NCI-H1436 treated with DMSO at 0.1 percent for 48 hours (cell line): ENCODE measurements at regions not wholly inside any gene's neighbourhood (a gene's known extent, or its start where the extent isn't known, plus 50 kb on each side); places are given as distances from the start of the nearest gene placed in this dataset.

Experiments
- DNase-seq: peaks from one replicate; lab custom pipeline; 2025; lab: John Stamatoyannopoulos, UW

- no peak for DNase-seq
These were observed 75.0 kb upstream of the SPATA12 start for GRCh38 chr3:56985460-56985859.

DNA sequence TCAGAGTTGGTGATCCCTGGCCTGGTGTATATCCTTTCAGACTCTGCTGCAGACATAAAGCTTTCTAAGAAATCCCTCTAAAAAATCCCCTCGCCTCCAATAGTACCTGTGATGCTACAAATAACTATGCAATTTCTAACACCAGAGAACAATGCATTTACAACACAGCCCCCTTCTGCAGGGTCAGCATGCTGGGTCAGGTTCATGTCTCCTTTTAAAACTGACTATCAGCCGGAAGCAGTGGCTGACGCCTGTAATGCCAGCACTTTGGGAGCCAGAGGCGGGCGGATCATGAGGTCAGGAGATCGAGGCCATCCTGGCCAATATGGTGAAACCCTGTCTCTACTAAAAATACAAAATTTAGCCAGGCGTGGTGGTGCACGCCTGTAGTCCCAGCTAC is 77.0 kb upstream of the SPATA12 start:
- no peak for DNase-seq

GRCh38 chr3:56981445-56982230 is 78.8 kb upstream of the SPATA12 start:
- DNase-seq: no peak

- DNase-seq: peak; percentile 0
These were observed 79.6 kb upstream of the SPATA12 start for GRCh38 chr3:56980798-56981390.

DNA sequence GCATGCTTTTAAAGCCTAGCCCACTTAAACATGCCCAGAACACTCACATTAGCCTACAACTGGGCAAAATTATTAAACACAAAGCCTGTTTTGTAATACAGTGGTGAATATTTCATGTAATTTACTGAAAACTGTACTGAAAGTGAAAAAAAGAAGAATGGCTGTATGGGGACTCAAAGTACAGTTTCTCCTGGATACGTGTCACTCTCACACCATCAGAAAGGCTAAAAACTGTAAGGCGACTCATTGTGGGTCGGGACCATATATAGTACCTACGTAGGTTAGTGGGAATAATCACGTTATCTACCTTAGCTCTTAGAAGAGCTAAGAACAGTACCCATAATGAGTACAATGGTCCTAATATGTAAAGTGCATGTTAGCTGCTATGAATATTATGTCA is 80.2 kb upstream of the SPATA12 start:
- no peak for DNase-seq

DNA sequence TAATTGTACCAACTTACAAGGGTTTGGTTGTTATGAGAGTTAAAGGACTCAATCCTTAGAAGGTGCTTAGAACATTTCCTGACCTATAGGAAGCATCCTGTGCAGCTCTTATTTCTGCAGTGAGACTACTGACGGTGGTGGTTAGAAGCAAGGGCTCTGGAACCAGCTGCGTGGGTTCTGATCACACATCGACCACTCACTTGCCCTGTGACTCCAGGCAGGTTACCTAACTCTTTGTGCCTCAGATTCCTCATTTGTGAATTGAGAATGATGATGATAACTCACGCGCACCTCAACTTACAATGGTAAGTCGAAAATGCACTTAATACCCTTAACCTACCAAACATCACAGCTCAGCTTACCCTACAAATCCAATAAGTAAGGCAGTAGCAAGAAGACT is 80.7 kb upstream of the SPATA12 start:
- DNase-seq: no peak

DNA sequence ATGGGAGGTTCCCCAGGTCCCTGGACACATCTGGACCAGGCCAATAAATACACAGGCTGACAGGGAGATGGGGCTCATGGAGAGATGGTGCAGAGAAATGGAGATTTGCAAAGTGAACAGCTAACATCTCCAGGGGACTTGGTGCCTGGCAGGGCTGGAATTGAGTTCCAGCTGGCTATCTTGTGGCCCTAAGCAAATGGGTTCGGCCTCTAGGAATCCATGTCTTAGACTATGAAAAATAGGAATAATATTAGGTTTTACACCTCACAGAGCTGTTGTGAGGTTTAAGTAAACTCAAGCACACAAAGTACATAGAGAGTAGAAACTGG is 82.9 kb upstream of the SPATA12 start:
- DNase-seq: no peak

- DNase-seq: peak; percentile 1
These were observed 83.6 kb upstream of the SPATA12 start for GRCh38 chr3:56976651-56977560.

DNA sequence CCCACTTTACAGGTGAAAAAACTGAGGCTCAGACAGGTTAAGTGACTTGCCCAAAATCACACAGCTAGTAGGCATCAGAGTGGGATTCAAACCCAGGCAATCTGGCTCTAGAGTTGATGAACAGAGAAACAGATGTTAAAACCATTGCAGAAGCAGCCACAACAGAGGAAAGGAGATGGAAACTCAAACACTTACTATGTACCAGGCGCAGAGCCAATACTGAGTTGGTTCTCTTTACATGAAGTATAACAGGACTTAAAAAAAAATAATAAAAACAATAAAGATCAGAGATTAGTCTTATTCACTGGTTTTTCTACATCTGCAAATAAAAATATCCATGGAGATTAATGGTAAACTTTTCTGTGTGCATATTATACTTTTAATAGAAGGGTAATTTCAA is 84.9 kb upstream of the SPATA12 start:
- DNase-seq: no peak

- DNase-seq: no peak
These were observed 86.1 kb upstream of the SPATA12 start for GRCh38 chr3:56974247-56974930.

DNA sequence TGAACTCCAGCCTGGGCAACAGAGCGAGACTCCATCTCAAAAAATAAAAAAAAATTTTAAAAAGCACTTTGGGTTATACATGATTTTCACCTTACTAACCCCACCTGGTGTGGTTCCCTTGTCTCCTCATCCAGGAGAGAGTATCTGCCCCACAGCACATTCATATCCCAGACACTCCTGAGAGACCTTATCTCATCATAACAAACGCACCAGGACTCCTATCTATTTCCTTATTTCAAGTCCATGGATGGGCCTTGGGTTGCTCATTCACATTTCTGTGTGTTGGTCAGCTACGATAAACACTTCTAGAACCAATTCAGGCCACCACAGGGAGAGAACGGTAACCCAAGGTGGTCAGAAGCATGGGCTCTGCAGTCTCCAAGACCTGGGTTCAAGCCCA is 88.6 kb upstream of the SPATA12 start:
- no peak for DNase-seq

GRCh38 chr3:56971261-56971660 is 89.2 kb upstream of the SPATA12 start:
- DNase-seq: no peak

- DNase-seq: no peak
These were observed 90.0 kb upstream of the SPATA12 start for GRCh38 chr3:56970461-56970879.

DNA sequence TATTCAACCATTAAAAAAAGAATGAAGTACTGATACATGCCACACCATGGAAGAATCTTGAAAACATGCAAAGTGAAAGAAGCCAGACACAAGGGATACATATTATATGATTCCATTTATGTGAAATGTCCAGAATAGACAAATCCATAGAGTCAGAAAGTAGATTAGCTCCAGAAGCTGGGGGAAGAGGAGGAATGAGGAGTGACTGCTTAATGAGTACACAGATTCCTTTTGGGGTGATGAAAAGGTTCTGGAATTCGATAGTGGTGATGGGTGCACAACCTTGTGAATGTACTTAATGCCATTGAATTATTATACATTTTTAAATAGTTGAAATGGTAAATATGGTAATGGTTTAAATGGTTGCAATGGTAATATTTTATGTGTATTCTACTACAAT is 90.6 kb upstream of the SPATA12 start:
- no peak for DNase-seq

- DNase-seq: no peak
These were observed 94.0 kb upstream of the SPATA12 start for GRCh38 chr3:56966509-56966908.

GRCh38 chr3:56966104-56966503 is 94.4 kb upstream of the SPATA12 start:
- DNase-seq: no peak

DNA sequence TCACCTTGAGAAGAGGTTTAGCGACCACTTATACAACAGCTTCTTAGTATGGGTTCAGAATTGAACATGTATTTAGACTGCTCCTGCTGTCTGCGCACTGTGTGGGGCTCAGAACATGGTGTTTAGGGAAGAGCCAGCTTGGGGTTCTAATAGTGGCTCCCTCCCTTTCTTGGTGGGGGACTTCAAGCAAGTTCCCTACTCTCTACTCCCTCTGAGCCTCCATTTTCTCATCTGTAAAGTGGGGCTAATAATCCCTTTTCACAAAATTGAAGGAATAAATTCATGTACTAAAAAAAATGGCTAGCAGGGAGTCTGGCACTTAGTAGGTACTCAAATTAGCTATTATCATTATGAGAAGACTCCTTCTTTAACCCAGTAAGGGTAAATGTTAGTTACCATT is 97.5 kb upstream of the SPATA12 start:
- DNase-seq: no peak

DNA sequence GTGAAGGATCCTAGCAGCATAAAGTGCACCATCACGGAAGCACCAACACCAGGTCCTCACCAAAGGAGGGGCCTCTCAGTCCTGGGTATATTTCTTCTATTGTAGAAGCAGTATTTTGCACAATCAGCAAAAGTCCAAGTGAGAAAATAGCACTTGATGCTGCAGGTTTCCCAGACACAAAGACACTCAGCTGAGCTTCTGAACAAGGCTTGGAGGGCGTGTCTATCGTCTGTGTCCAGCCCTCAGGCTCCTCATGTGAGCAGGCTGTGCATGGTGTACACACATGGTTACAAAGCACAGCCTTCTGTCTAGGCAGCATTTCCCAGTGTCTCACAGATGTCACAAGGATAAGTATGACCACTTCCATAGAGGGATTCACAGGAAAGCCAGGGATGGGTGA is 98.3 kb upstream of the SPATA12 start:
- DNase-seq: no peak

DNA sequence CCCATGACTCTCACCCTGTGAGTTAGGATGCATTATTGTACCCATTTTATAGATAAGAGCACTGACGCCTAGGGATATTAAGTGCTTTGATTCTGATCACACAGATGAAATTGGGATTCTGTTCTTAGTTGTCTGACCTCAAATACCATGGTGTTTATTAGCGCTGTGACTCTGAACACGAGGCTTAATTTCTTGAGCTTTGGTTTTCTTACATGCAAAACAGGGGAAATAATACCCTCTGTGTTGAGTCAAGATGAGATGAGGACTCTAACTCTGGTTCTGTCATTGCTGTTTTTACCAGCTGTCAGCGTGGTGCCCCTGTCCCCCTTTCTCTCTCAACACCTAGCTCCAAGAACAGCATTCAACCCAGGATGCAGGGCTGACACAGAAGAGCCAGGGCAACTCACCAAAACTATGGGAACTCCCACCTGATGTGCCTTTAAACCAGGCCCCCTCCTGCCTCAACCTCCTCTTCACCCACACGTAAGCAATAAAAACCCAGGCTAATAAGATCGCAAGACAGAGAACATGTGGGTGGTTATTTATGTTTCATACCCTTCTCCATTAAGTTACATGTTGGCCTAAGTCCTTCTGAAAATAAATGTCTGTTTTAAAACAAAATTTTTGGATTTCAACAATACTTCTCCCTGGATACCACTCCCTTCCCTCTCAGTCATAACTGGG is 100.1 kb upstream of the SPATA12 start:
- no peak for DNase-seq

DNA sequence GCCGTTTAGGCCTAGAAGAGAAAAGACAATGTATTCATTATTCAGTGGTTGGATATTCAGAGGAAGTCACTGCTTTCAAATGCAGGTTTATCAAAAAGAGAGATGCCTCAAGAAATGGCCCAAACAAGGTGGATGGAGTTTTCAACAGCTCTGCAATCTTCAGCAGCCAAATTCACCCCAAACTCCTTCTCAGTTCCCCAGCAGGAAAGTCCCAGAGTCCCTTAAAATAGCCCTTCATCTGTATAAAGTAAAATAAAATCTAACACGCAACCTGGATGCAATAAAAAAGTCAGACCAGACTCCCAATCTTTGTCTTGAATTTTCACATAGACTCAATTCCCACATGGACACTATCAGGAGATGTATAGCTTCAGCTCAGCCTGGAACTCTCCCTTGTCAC is 101.6 kb upstream of the SPATA12 start:
- no peak for DNase-seq

DNA sequence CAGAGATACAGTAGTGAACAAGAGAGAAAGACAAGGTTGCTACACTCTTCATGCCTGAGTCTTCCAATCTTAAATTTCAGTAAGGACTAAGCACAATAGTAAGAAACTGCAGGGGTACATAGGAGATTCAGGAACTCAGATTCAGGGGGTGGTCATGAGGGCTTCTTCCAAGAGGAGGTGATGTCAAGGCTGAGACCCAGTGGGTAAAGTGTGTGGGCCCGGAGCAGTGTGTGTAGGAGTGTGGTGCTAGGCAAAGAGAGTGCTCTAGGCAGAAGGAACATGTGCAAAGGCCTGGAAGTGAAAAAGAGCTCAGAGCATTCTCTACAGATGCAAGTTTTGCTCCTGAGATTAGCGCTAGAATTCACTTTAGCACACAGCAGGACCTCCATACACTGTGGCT is 102.9 kb upstream of the SPATA12 start:
- no peak for DNase-seq

DNA sequence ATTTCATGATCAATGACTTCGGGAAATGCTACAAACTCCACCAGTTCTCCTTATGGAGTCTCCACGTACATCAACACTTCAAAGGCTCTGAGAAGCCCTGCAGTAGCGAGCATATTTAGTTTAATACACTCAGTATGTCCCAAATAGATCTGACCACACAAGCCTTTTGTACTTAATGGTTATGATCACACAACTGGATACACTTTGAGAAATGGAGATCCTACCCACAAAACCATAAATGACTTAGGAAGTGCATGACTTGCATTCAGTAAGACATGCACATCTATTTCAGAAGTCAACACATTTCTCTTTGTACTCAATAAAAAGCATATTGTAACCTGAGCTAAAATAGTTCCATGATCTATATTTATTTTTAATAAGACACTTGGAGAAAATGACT is 103.6 kb upstream of the SPATA12 start:
- DNase-seq: no peak
